Naive thymus-derived CD4-positive, alpha-beta T cell (primary cell): ENCODE measurements at regions not wholly inside any gene's neighbourhood (a gene's known extent, or its start where the extent isn't known, plus 50 kb on each side); places are given as distances from the start of the nearest gene placed in this dataset.

Source experiments
- ATAC-seq: fragments of 150-1000 bp; cut with Tn5 transposase; 2 replicates; pipeline ENCODE4 v1.10.0; 2021; ENCODE audit warnings: mild to moderate bottlenecking, moderate library complexity
- CTCF ChIA-PET: fragments of 350-600 bp; sonication (Branson Sonifier 250); formaldehyde crosslinking; loops from one replicate; lab custom pipeline; 2021; ENCODE audit warnings: antibody characterized with exemption; lab: Charles Lee
- POLR2A ChIA-PET: fragments of 350-600 bp; sonication (Branson Sonifier 250); formaldehyde crosslinking; loops from one replicate; lab custom pipeline; 2021; ENCODE audit warnings: antibody characterized with exemption, inconsistent platforms; lab: Charles Lee
- DNase-seq, 9 donors: peaks; one replicate each; pipeline versions ENCODE4 v3.0.0 to v3.0.0-alpha.2; 2020 to 2022; ENCODE audit warnings: mixed read lengths in 1 of 9
- H3K27ac ChIP-seq: one replicate; pipeline ENCODE4 v1.7.0; 2013; ENCODE audit warnings: mild to moderate bottlenecking, low read depth, low read length, moderate library complexity
- H3K27me3 ChIP-seq, 2 donors: one replicate each; pipeline ENCODE4 v1.7.0; 2013; ENCODE audit warnings: low read length in 2 of 2, mild to moderate bottlenecking in 2 of 2, moderate library complexity in 2 of 2; ENCODE audit not compliant: control insufficient read depth in 2 of 2, insufficient read depth in 2 of 2
- H3K36me3 ChIP-seq, 3 experiments: 1 replicate in 2 of 3; 2 replicates in 1 of 3; pipeline ENCODE4 v1.7.0; 2013; ENCODE audit warnings: low read length in 3 of 3, mild to moderate bottlenecking in 3 of 3, moderate library complexity in 1 of 3; ENCODE audit not compliant: insufficient read depth in 3 of 3, control insufficient read depth in 2 of 3
- H3K4me1 ChIP-seq, 2 donors: one replicate each; pipeline ENCODE4 v1.7.0; 2013; ENCODE audit warnings: low read length in 2 of 2, mild to moderate bottlenecking in 2 of 2, moderate library complexity in 1 of 2; ENCODE audit not compliant: control insufficient read depth in 2 of 2, insufficient read depth in 2 of 2
- H3K4me3 ChIP-seq: 2 replicates; pipeline ENCODE4 v1.7.0; 2013; ENCODE audit warnings: mild to moderate bottlenecking, low read length
- H3K9me3 ChIP-seq, 3 experiments: 1 replicate in 2 of 3; 2 replicates in 1 of 3; pipeline ENCODE4 v1.7.0; 2013; ENCODE audit warnings: low read length in 3 of 3; ENCODE audit not compliant: control insufficient read depth in 2 of 3
- H3K27ac Mint-ChIP-seq, 9 donors: one replicate each; pipeline ENCODE4 v1.8.0; 2020 to 2022; ENCODE audit warnings: mixed read lengths in 9 of 9, mild to moderate bottlenecking in 8 of 9, moderate library complexity in 5 of 9, inconsistent platforms in 2 of 9
- H3K27me3 Mint-ChIP-seq, 5 donors: one replicate each; pipeline ENCODE4 v1.8.0; 2021 to 2022; ENCODE audit warnings: mixed read lengths in 5 of 5, mild to moderate bottlenecking in 1 of 5
- H3K36me3 Mint-ChIP-seq, 5 donors: one replicate each; pipeline ENCODE4 v1.8.0; 2020 to 2022; ENCODE audit warnings: mixed read lengths in 5 of 5, mild to moderate bottlenecking in 3 of 5, inconsistent platforms in 1 of 5
- H3K4me1 Mint-ChIP-seq, 7 donors: one replicate each; pipeline ENCODE4 v1.8.0; 2020 to 2022; ENCODE audit warnings: mixed read lengths in 7 of 7, mild to moderate bottlenecking in 3 of 7, inconsistent platforms in 1 of 7
- H3K4me3 Mint-ChIP-seq, 10 donors: one replicate each; pipeline ENCODE4 v1.8.0; 2020 to 2022; ENCODE audit warnings: mild to moderate bottlenecking in 10 of 10, mixed read lengths in 10 of 10, moderate library complexity in 6 of 10, inconsistent platforms in 2 of 10
- H3K9me3 Mint-ChIP-seq, 11 donors: one replicate each; pipeline ENCODE4 v1.8.0; 2020 to 2022; ENCODE audit warnings: mixed read lengths in 11 of 11, mild to moderate bottlenecking in 4 of 11, inconsistent platforms in 1 of 11, moderate library complexity in 1 of 11
- intact Hi-C, 2 donors: fragments of 100-400 bp; cut with micrococcal nuclease; formaldehyde crosslinking; loops; one replicate each; pipeline ENCODE4 v1.15.1; 2023

- no peak overlapping the region for H3K27ac ChIP-seq
- CTCF ChIA-PET: no interaction called here
- no peak overlapping the region for H3K4me3 ChIP-seq
- ATAC-seq: no peak
- no peaks in the 10 kb centered on the region for H3K36me3 ChIP-seq
- no peak for DNase-seq
- no peaks in the 10 kb centered on the region for H3K9me3 ChIP-seq
- POLR2A ChIA-PET: no interaction called here
- Mint-ChIP-seq H3K27me3 (peaks cover 4 to 27% (median 9%) of the 10 kb centered on the region in 5 donors), H3K4me3 (no peak overlapping the region), H3K9me3 (no peaks in the 10 kb centered on the region), H3K4me1 (no peaks in the 10 kb centered on the region), H3K27ac (no peak overlapping the region), H3K36me3 (no peaks in the 10 kb centered on the region)
- no peaks in the 10 kb centered on the region for H3K4me1 ChIP-seq
- intact Hi-C loops: no loop called here
- H3K27me3 ChIP-seq: no peaks in the 10 kb centered on the region
Measured at GRCh38 chr5:96142786-96143434, 181.3 kb upstream of the ELL2 start.

DNA sequence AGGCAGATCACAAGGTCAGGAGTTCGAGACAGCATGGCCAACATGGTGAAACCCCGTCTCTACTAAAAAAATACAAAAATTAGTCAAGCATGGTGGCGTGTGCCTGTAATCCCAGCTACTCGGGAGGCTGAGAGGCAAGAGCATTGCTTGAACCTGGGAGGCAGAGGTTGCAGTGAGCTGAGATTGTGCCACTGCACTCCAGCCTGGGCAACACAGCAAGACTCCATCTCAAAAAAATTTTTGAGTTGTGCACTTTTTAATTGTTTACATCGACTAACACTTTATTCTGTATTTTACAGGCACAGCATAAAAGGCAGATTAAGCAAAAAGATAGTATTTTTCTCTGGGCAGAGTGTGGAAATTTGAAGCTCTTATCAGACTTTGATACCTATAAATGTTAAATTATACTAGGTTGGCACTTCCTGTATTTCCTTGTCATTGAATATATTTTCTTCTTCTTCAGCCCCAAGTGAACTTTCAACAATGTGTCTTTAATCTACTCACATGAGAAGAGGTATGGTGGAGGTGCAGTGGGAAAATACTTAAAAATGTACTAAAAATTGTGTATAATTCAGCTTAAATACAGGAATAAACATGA is 180.6 kb upstream of the ELL2 start:
- Mint-ChIP-seq H3K4me3 (no peak overlapping the region), H3K27me3 (peaks cover 4 to 27% (median 12%) of the 10 kb centered on the region in 5 donors), H3K4me1 (no peaks in the 10 kb centered on the region), H3K9me3 (no peaks in the 10 kb centered on the region), H3K36me3 (no peaks in the 10 kb centered on the region), H3K27ac (no peak overlapping the region)
- ChIA-PET CTCF (no interaction called here), POLR2A (no interaction called here)
- Histone ChIP-seq H3K27me3 (no peaks in the 10 kb centered on the region), H3K4me3 (no peak overlapping the region), H3K27ac (no peak overlapping the region), H3K36me3 (no peaks in the 10 kb centered on the region), H3K9me3 (no peaks in the 10 kb centered on the region), H3K4me1 (no peaks in the 10 kb centered on the region)
- no peak for DNase-seq
- no peak for ATAC-seq
- intact Hi-C loops: no loop called here

DNA sequence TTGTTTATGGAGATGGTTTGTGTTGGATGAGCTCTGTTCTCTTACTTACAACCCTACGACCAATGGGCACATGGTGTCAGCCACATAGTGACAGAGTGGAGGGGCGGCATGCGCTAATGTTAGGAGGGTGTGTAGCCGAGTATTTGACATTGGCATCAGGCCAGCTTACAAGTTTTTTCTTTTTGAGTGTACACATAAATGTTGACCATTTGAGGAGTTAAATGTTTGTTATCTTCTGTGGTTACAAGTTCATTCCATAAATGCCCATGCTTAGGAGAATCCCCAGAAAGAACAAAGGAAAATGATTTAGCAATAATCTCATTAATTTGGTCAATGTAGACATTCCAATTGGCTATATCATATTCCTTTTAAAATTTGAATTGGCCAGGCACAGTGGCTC is 180.1 kb upstream of the ELL2 start:
- Mint-ChIP-seq H3K9me3 (no peaks in the 10 kb centered on the region), H3K36me3 (no peaks in the 10 kb centered on the region), H3K4me3 (no peak overlapping the region), H3K27me3 (peaks cover 4 to 27% (median 15%) of the 10 kb centered on the region in 5 donors), H3K27ac (no peak overlapping the region), H3K4me1 (no peaks in the 10 kb centered on the region)
- ATAC-seq (no peak), DNase-seq (no peak)
- Histone ChIP-seq H3K9me3 (no peaks in the 10 kb centered on the region), H3K4me3 (no peak overlapping the region), H3K36me3 (no peaks in the 10 kb centered on the region), H3K27ac (no peak overlapping the region), H3K27me3 (no peaks in the 10 kb centered on the region), H3K4me1 (no peaks in the 10 kb centered on the region)
- intact Hi-C loops: no loop called here
- CTCF ChIA-PET: no interaction called here
- POLR2A ChIA-PET: no interaction called here

GRCh38 chr5:96140496-96140895 is 178.8 kb upstream of the ELL2 start:
- H3K27me3 Mint-ChIP-seq: peaks cover 9 to 34% (median 15%) of the 10 kb centered on the region in 5 donors

GRCh38 chr5:96140084-96140483 is 178.4 kb upstream of the ELL2 start:
- ATAC-seq: no peak
- H3K4me1 Mint-ChIP-seq: no peaks in the 10 kb centered on the region
- CTCF ChIA-PET: no interaction called here
- POLR2A ChIA-PET: no interaction called here
- Histone ChIP-seq H3K27me3 (no peaks in the 10 kb centered on the region), H3K27ac (no peak overlapping the region), H3K36me3 (no peaks in the 10 kb centered on the region), H3K4me3 (no peak overlapping the region), H3K9me3 (no peaks in the 10 kb centered on the region), H3K4me1 (no peaks in the 10 kb centered on the region)
- intact Hi-C loops: no loop called here
- no peak for DNase-seq
- H3K27me3 Mint-ChIP-seq: peaks cover 9 to 34% (median 15%) of the 10 kb centered on the region in 5 donors
- no peak overlapping the region for H3K27ac Mint-ChIP-seq
- H3K4me3 Mint-ChIP-seq: no peak overlapping the region
- H3K36me3 Mint-ChIP-seq: no peaks in the 10 kb centered on the region
- peaks cover 0 to 1% (median 0%) of the 10 kb centered on the region in 11 donors for H3K9me3 Mint-ChIP-seq

More at GRCh38 chr5:96140496-96140895, 178.8 kb upstream of the ELL2 start:
- Mint-ChIP-seq H3K4me3 (no peak overlapping the region), H3K27ac (no peak overlapping the region), H3K9me3 (no peaks in the 10 kb centered on the region), H3K4me1 (no peaks in the 10 kb centered on the region), H3K36me3 (no peaks in the 10 kb centered on the region)
- ChIA-PET POLR2A (no interaction called here), CTCF (no interaction called here)
- no peaks in the 10 kb centered on the region for H3K4me1 ChIP-seq
- ATAC-seq (no peak), DNase-seq (no peak)
- H3K27ac ChIP-seq: no peak overlapping the region
- no peaks in the 10 kb centered on the region for H3K27me3 ChIP-seq
- no peaks in the 10 kb centered on the region for H3K36me3 ChIP-seq
- H3K9me3 ChIP-seq: no peaks in the 10 kb centered on the region
- H3K4me3 ChIP-seq: no peak overlapping the region
- intact Hi-C loops: no loop called here

GRCh38 chr5:96134886-96135285 is 173.2 kb upstream of the ELL2 start:
- intact Hi-C loops: no loop called here
- peaks cover 0 to 1% (median 0%) of the 10 kb centered on the region in 11 donors for H3K9me3 Mint-ChIP-seq
- peaks cover 9 to 21% (median 14%) of the 10 kb centered on the region in 5 donors for H3K27me3 Mint-ChIP-seq
- no peak overlapping the region for H3K27ac Mint-ChIP-seq
- no peaks in the 10 kb centered on the region for H3K36me3 ChIP-seq
- POLR2A ChIA-PET: no interaction called here
- DNase-seq (no peak), ATAC-seq (no peak)
- no peaks in the 10 kb centered on the region for H3K27me3 ChIP-seq
- CTCF ChIA-PET: no interaction called here
- no peak overlapping the region for H3K27ac ChIP-seq
- H3K4me1 ChIP-seq: no peaks in the 10 kb centered on the region
- H3K4me1 Mint-ChIP-seq: no peaks in the 10 kb centered on the region
- no peaks in the 10 kb centered on the region for H3K9me3 ChIP-seq
- H3K4me3 Mint-ChIP-seq: no peak overlapping the region
- no peak overlapping the region for H3K4me3 ChIP-seq
- no peaks in the 10 kb centered on the region for H3K36me3 Mint-ChIP-seq
